Mesendoderm (in vitro differentiated cells): ENCODE measurements at regions not wholly inside any gene's neighbourhood (a gene's known extent, or its start where the extent isn't known, plus 50 kb on each side); places are given as distances from the start of the nearest gene placed in this dataset.

Source experiments
- DNase-seq: peaks from one replicate; pipeline ENCODE4 v3.0.0; 2013
- H2AK5ac ChIP-seq: 2 replicates; pipeline ENCODE4 v1.6.1; 2013; ENCODE audit warnings: low read length, inconsistent platforms
- H2BK120ac ChIP-seq: 2 replicates; pipeline ENCODE4 v1.6.1; 2013; ENCODE audit warnings: low read depth, mild to moderate bottlenecking, low read length, moderate library complexity, mixed read lengths
- H2BK15ac ChIP-seq: replicated peaks from 2 replicates; pipeline ENCODE4 v1.6.1; 2013; ENCODE audit warnings: low read depth, mild to moderate bottlenecking, moderate library complexity
- H2BK5ac ChIP-seq: 2 replicates; pipeline ENCODE4 v1.6.1; 2013; ENCODE audit warnings: low read length, inconsistent platforms
- H3K18ac ChIP-seq: 2 replicates; pipeline ENCODE4 v1.6.1; 2013; ENCODE audit warnings: mild to moderate bottlenecking, low read length, mixed read lengths
- H3K23ac ChIP-seq: one replicate; pipeline ENCODE4 v1.6.1; 2013; ENCODE audit warnings: low read length
- H3K27ac ChIP-seq: 2 replicates; pipeline ENCODE4 v1.5.1; 2013; ENCODE audit warnings: low read depth, mild to moderate bottlenecking, inconsistent platforms, low read length, moderate library complexity
- H3K27me3 ChIP-seq: 2 replicates; pipeline ENCODE4 v1.6.1; 2013; ENCODE audit warnings: low read length, control low read depth, mild to moderate bottlenecking, inconsistent platforms; ENCODE audit not compliant: insufficient read depth, poor library complexity
- H3K36me3 ChIP-seq: 2 replicates; pipeline ENCODE4 v1.6.1; 2013; ENCODE audit warnings: low read length, inconsistent platforms; ENCODE audit not compliant: control insufficient read depth, insufficient read depth
- H3K4ac ChIP-seq: one replicate; pipeline ENCODE4 v1.6.1; 2013; ENCODE audit warnings: low read depth, mild to moderate bottlenecking, low read length, moderate library complexity
- H3K4me1 ChIP-seq: 2 replicates; pipeline ENCODE4 v1.6.1; 2013; ENCODE audit warnings: low read depth, low read length, inconsistent platforms; ENCODE audit not compliant: control insufficient read depth
- H3K4me2 ChIP-seq: 2 replicates; pipeline ENCODE4 v1.6.1; 2013; ENCODE audit warnings: low read length
- H3K4me3 ChIP-seq: 2 replicates; pipeline ENCODE4 v1.5.1; 2013; ENCODE audit warnings: mild to moderate bottlenecking, low read length
- H3K56ac ChIP-seq: one replicate; pipeline ENCODE4 v1.6.1; 2013; ENCODE audit warnings: low read length
- H3K79me1 ChIP-seq: 2 replicates; pipeline ENCODE4 v1.6.1; 2013; ENCODE audit warnings: low read length, inconsistent platforms
- H3K79me2 ChIP-seq: 2 replicates; pipeline ENCODE4 v1.6.1; 2013; ENCODE audit warnings: mild to moderate bottlenecking, low read length; ENCODE audit not compliant: control insufficient read depth, insufficient read depth
- H3K9ac ChIP-seq: 2 replicates; pipeline ENCODE4 v1.6.1; 2013; ENCODE audit warnings: low read length, inconsistent platforms
- H4K5ac ChIP-seq: one replicate; pipeline ENCODE4 v1.6.1; 2013; ENCODE audit warnings: low read length
- H4K8ac ChIP-seq: one replicate; pipeline ENCODE4 v1.6.1; 2013; ENCODE audit warnings: low read depth, mild to moderate bottlenecking, control low read depth, low read length, moderate library complexity
- WGBS: extraction: QIAGEN DNeasy Blood & Tissue Kit; methylation state at CpG from one replicate; pipeline ENCODE4 v1.1.7; 2013; ENCODE audit warnings: low lambda C conversion rate, missing lambda C conversion rate; ENCODE audit not compliant: insufficient coverage; ENCODE audit errors: extremely low coverage; 5-methylcytosine and 5-hydroxymethylcytosine counted together

GRCh38 chr11:44398266-44399030, 88.5 kb upstream of the ALX4 start:
- no CpG with 5 or more reads among the region's 15 CpGs for WGBS

GRCh38 chr11:44399968-44400367, 90.0 kb upstream of the ALX4 start:
- no peak for DNase-seq
- H3K18ac ChIP-seq, result no peak overlapping the region
- no peaks in the 10 kb centered on the region for H3K4me1 ChIP-seq
- H3K4ac ChIP-seq, result no peak overlapping the region
- no peak overlapping the region for H2BK15ac ChIP-seq
- no peak overlapping the region for H3K4me3 ChIP-seq
- no peak overlapping the region for H3K56ac ChIP-seq
- H3K23ac ChIP-seq, result no peak overlapping the region
- no peaks in the 10 kb centered on the region for H3K27me3 ChIP-seq
- no peak overlapping the region for H2BK120ac ChIP-seq
- H3K79me2 ChIP-seq, result no peaks in the 10 kb centered on the region
- no peak overlapping the region for H4K8ac ChIP-seq
- H3K4me2 ChIP-seq, result no peak overlapping the region
- H3K9ac ChIP-seq, result no peak overlapping the region
- H4K5ac ChIP-seq, result no peak overlapping the region
- no peak overlapping the region for H3K27ac ChIP-seq
- H3K36me3 ChIP-seq, result no peaks in the 10 kb centered on the region
- no CpG with 5 or more reads among the region's 2 CpGs for WGBS
- no peaks in the 10 kb centered on the region for H3K79me1 ChIP-seq
- no peak overlapping the region for H2AK5ac ChIP-seq
- H2BK5ac ChIP-seq, result no peak overlapping the region

More at GRCh38 chr11:44398266-44399030, 88.5 kb upstream of the ALX4 start:
- Histone ChIP-seq H3K56ac (no peak overlapping the region), H3K4me1 (no peaks in the 10 kb centered on the region), H3K4me3 (no peak overlapping the region), H3K27ac (no peak overlapping the region), H2BK120ac (no peak overlapping the region), H3K4me2 (no peak overlapping the region), H3K4ac (no peak overlapping the region), H3K9ac (no peak overlapping the region), H3K79me1 (no peaks in the 10 kb centered on the region), H3K23ac (no peak overlapping the region), H2AK5ac (no peak overlapping the region), H4K8ac (no peak overlapping the region), H3K27me3 (no peaks in the 10 kb centered on the region), H4K5ac (no peak overlapping the region), H2BK5ac (no peak overlapping the region), H2BK15ac (no peak overlapping the region), H3K79me2 (no peaks in the 10 kb centered on the region), H3K18ac (no peak overlapping the region), H3K36me3 (no peaks in the 10 kb centered on the region)
- DNase-seq, result no peak

- Histone ChIP-seq H3K4me2 (no peak overlapping the region), H2AK5ac (no peak overlapping the region), H2BK120ac (no peak overlapping the region), H2BK15ac (no peak overlapping the region), H3K9ac (no peak overlapping the region), H3K27ac (no peak overlapping the region), H3K36me3 (no peaks in the 10 kb centered on the region), H3K79me2 (no peaks in the 10 kb centered on the region), H3K23ac (no peak overlapping the region), H4K8ac (no peak overlapping the region), H3K56ac (no peak overlapping the region), H2BK5ac (no peak overlapping the region), H3K18ac (no peak overlapping the region), H3K27me3 (no peaks in the 10 kb centered on the region), H3K79me1 (no peaks in the 10 kb centered on the region), H3K4ac (no peak overlapping the region), H3K4me1 (no peaks in the 10 kb centered on the region), H4K5ac (no peak overlapping the region), H3K4me3 (no peak overlapping the region)
- WGBS, result no CpG with 5 or more reads among the region's 5 CpGs
- DNase-seq, result peak; percentile 16
These were observed 90.5 kb upstream of the ALX4 start for GRCh38 chr11:44400431-44400830.

GRCh38 chr11:44402466-44403075, 92.6 kb upstream of the ALX4 start:
- Histone ChIP-seq H3K4me3 (no peak overlapping the region), H4K8ac (no peak overlapping the region), H2BK120ac (no peak overlapping the region), H2BK15ac (no peak overlapping the region), H3K79me2 (no peaks in the 10 kb centered on the region), H4K5ac (no peak overlapping the region), H3K56ac (no peak overlapping the region), H3K36me3 (no peaks in the 10 kb centered on the region), H3K27me3 (no peaks in the 10 kb centered on the region), H2AK5ac (no peak overlapping the region), H3K4ac (no peak overlapping the region), H3K27ac (no peak overlapping the region), H3K23ac (no peak overlapping the region), H3K79me1 (no peaks in the 10 kb centered on the region), H3K4me1 (no peaks in the 10 kb centered on the region), H3K18ac (no peak overlapping the region), H3K9ac (no peak overlapping the region), H2BK5ac (no peak overlapping the region), H3K4me2 (no peak overlapping the region)
- WGBS, result no CpG with 5 or more reads among the region's 12 CpGs
- DNase-seq, result no peak

- Histone ChIP-seq H2BK5ac (no peak overlapping the region), H2AK5ac (no peak overlapping the region), H2BK120ac (no peak overlapping the region), H3K27me3 (no peaks in the 10 kb centered on the region), H3K79me1 (no peaks in the 10 kb centered on the region), H3K4ac (no peak overlapping the region), H4K8ac (no peak overlapping the region), H2BK15ac (no peak overlapping the region), H4K5ac (no peak overlapping the region), H3K4me2 (no peak overlapping the region), H3K36me3 (no peaks in the 10 kb centered on the region), H3K56ac (no peak overlapping the region), H3K4me3 (no peak overlapping the region), H3K23ac (no peak overlapping the region), H3K9ac (no peak overlapping the region), H3K4me1 (no peaks in the 10 kb centered on the region), H3K79me2 (no peaks in the 10 kb centered on the region), H3K18ac (no peak overlapping the region), H3K27ac (no peak overlapping the region)
- DNase-seq, result no peak
- no CpG with 5 or more reads among the region's 4 CpGs for WGBS
These were observed 93.2 kb upstream of the ALX4 start for GRCh38 chr11:44403176-44403575.
